Activated CD8-positive, alpha-beta T cell treated with anti-CD3 and anti-CD28 coated beads, Interleukin-2, amount 10 ng/mL, durations not matched to agents 7 days and 5 days (primary cell): ENCODE measurements at regions not wholly inside any gene's neighbourhood (a gene's known extent, or its start where the extent isn't known, plus 50 kb on each side); places are given as distances from the start of the nearest gene placed in this dataset.

Experiments used
- ATAC-seq: fragments of 150-1000 bp; cut with Tn5 transposase; one replicate; pipeline ENCODE4 v1.10.0; 2021; ENCODE audit warnings: moderate library complexity
- CTCF ChIA-PET: fragments of 350-600 bp; sonication (Branson Sonifier 250); formaldehyde crosslinking; loops from one replicate; lab custom pipeline; 2021; ENCODE audit warnings: antibody characterized with exemption; lab: Charles Lee
- POLR2A ChIA-PET: fragments of 350-600 bp; sonication (Branson Sonifier 250); formaldehyde crosslinking; loops from one replicate; lab custom pipeline; 2021; ENCODE audit warnings: antibody characterized with exemption; lab: Charles Lee
- DNase-seq: peaks from one replicate; pipeline ENCODE4 v3.0.0-alpha.2; 2020
- H3K27ac Mint-ChIP-seq: one replicate; pipeline ENCODE4 v1.8.0; 2021; ENCODE audit warnings: mild to moderate bottlenecking, mixed read lengths
- H3K27me3 Mint-ChIP-seq: one replicate; pipeline ENCODE4 v1.8.0; 2021; ENCODE audit warnings: low read depth, mixed read lengths
- H3K36me3 Mint-ChIP-seq: one replicate; pipeline ENCODE4 v1.8.0; 2021; ENCODE audit warnings: low read depth, mixed read lengths
- H3K4me1 Mint-ChIP-seq: one replicate; pipeline ENCODE4 v1.8.0; 2021; ENCODE audit warnings: low read depth, mixed read lengths
- H3K4me3 Mint-ChIP-seq: one replicate; pipeline ENCODE4 v1.8.0; 2021; ENCODE audit warnings: mild to moderate bottlenecking, mixed read lengths
- H3K9me3 Mint-ChIP-seq: one replicate; pipeline ENCODE4 v1.8.0; 2022; ENCODE audit warnings: mixed read lengths; ENCODE audit not compliant: insufficient read depth

DNA sequence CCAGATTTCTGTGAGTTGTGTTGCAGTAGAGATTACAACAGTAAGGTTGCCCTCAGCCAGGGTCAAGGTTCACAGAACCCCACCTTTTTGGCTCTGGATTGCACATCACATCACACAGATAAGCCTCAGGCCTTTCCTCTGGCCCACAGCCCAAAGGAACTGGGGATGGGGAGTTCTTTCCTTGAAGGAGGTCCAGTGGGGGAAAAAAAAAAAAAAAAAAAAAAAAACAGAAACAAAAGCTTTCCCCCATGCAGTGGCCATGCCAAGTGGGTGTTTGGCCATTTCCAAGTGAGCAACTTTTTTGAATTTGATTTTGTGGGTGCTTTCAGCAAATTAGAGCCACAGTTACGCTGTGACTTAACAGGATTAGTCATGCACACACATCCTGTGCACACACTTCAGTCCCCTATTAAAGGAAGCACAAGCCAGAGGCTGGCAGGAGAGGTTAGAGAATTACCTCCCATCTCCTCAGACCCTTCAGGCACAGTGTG is 79.3 kb upstream of the NANOS1 start:
- Mint-ChIP-seq H3K27ac (no peak overlapping the region), H3K27me3 (peaks cover 24% of the 10 kb centered on the region), H3K9me3 (no peaks in the 10 kb centered on the region), H3K4me3 (no peak overlapping the region), H3K4me1 (peaks cover 9% of the 10 kb centered on the region), H3K36me3 (no peaks in the 10 kb centered on the region)
- ChIA-PET CTCF (no interaction called here), POLR2A (no interaction called here)
- DNase-seq: no peak
- no peak for ATAC-seq

DNA sequence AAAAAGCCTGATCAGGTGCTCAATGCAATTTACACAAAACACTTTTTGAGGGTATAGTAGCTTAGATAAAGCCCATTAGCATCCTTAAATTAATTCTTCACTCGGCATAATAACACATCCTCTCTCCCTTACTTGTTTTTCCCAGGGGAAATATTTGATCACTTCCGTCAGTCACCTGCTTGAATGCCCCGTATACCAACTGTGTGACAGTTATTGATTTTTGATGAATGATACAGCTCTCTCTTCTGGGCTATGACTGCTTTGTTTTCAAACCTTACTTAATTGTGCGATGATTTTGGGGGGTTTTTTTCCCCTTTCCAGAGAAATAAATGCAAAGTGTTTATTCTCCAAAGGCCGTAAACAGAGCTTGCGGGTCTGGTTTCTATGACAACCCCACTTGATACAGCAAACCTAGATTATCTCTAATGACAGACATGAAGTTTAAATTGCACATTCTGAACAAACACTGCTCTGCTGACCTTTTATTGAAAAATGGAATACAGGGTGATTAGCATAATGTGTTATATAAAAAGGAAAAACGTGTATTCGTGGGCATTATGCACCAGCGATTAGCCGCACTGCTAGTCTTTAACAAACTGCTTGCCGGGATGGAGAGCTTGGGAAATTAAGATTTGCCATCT is 78.4 kb upstream of the NANOS1 start:
- DNase-seq (no peak), ATAC-seq (no peak)
- POLR2A ChIA-PET: no interaction called here
- no peaks in the 10 kb centered on the region for H3K9me3 Mint-ChIP-seq
- no peak overlapping the region for H3K27ac Mint-ChIP-seq
- CTCF ChIA-PET: no interaction called here
- H3K4me3 Mint-ChIP-seq: no peak overlapping the region
- H3K27me3 Mint-ChIP-seq: peaks cover 19% of the 10 kb centered on the region
- H3K36me3 Mint-ChIP-seq: no peaks in the 10 kb centered on the region
- H3K4me1 Mint-ChIP-seq: peaks cover 9% of the 10 kb centered on the region

- H3K4me3 Mint-ChIP-seq: no peak overlapping the region
- no peak for DNase-seq
- ChIA-PET POLR2A (no interaction called here), CTCF (no interaction called here)
- H3K36me3 Mint-ChIP-seq: no peaks in the 10 kb centered on the region
- H3K27me3 Mint-ChIP-seq: peaks cover 17% of the 10 kb centered on the region
- no peak overlapping the region for H3K27ac Mint-ChIP-seq
- H3K4me1 Mint-ChIP-seq: peaks cover 9% of the 10 kb centered on the region
- ATAC-seq: no peak
- H3K9me3 Mint-ChIP-seq: no peaks in the 10 kb centered on the region
Observed at GRCh38 chr10:118952493-118953295, 76.8 kb upstream of the NANOS1 start.

GRCh38 chr10:118953598-118954393 is 75.7 kb upstream of the NANOS1 start:
- no peak for DNase-seq
- CTCF ChIA-PET: no interaction called here
- H3K27ac Mint-ChIP-seq: no peak overlapping the region
- peaks cover 17% of the 10 kb centered on the region for H3K27me3 Mint-ChIP-seq
- no peak for ATAC-seq
- H3K4me3 Mint-ChIP-seq: no peak overlapping the region
- no peaks in the 10 kb centered on the region for H3K9me3 Mint-ChIP-seq
- H3K36me3 Mint-ChIP-seq: no peaks in the 10 kb centered on the region
- POLR2A ChIA-PET: no interaction called here
- H3K4me1 Mint-ChIP-seq: peaks cover 9% of the 10 kb centered on the region

DNA sequence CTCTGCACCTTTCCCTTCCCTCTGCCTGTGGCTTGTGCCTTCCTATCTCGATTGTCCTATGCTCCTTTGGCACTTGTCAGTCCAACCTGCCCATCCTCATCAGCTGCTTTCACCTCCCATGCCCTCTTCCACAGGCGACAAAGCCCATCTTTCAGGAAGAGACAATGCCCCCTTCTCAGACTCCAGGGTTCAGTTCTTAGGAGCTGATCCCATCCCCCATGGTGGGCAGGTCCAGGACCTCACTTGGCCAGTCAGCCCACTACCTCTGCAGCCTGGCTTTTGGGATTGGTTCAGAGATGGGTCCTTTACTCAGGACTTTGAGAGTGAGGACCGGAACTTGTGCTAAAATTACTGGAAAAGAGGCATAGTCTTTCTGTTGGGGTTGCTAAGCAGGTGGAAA is 74.0 kb upstream of the NANOS1 start:
- Mint-ChIP-seq H3K36me3 (no peaks in the 10 kb centered on the region), H3K27me3 (peaks cover 17% of the 10 kb centered on the region), H3K4me3 (no peak overlapping the region), H3K4me1 (peaks cover 3% of the 10 kb centered on the region), H3K27ac (no peak overlapping the region), H3K9me3 (no peaks in the 10 kb centered on the region)
- CTCF ChIA-PET: no interaction called here
- POLR2A ChIA-PET: no interaction called here
- DNase-seq (peak; percentile 17), ATAC-seq (no peak)

DNA sequence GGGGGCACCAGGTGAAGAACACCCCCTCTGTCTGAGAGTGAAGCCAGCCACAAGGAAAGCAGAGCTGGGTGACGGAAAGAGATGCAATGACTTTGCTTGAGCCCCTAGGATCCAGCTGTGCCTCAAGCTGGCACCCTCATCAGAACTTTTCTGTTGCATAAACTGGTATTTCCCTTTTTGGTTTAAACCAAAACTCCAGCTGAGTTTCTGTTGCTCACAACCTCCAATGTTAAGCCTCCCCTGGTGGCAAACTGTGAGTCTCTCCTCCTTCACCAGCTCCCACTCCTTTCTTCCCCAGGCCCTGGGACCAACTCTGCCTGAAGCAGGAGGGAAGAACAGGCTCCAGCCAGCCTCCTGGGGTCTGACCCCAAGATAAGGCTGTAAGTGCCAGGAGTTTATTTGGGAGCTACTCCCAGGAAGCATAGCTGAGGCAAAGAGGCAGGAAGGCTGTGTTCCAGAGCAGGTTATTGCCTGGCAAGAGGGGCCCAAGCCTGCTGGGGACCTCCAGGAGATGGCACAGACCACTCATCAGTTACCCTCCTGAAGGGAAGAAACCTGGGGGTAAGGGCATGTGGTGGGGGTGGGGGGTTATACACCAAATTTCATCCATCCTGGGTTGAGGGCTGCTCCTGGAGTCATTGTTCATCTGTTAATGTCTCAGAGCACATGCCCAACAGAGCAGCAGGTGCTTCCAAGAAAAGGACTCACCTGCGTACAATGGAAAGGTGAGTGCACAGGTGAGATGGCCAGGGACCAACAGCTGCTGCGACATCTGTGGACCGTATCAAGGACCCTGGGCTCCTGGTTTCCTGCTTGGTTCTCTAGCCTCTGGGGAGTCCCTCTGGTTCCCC is 73.3 kb upstream of the NANOS1 start:
- no peak for ATAC-seq

GRCh38 chr10:118956802-118957442 is 72.6 kb upstream of the NANOS1 start:
- no peak for DNase-seq
- Mint-ChIP-seq H3K27me3 (peaks cover 18% of the 10 kb centered on the region), H3K27ac (no peak overlapping the region), H3K9me3 (no peaks in the 10 kb centered on the region), H3K4me3 (no peak overlapping the region), H3K36me3 (no peaks in the 10 kb centered on the region), H3K4me1 (peaks cover 2% of the 10 kb centered on the region)
- ATAC-seq: no peak
- CTCF ChIA-PET: no interaction called here
- POLR2A ChIA-PET: no interaction called here

More for the DNA sequence above, 73.3 kb upstream of the NANOS1 start:
- H3K36me3 Mint-ChIP-seq: no peaks in the 10 kb centered on the region
- no peaks in the 10 kb centered on the region for H3K9me3 Mint-ChIP-seq
- H3K4me1 Mint-ChIP-seq: peaks cover 2% of the 10 kb centered on the region
- no peak overlapping the region for H3K4me3 Mint-ChIP-seq
- peaks cover 17% of the 10 kb centered on the region for H3K27me3 Mint-ChIP-seq
- H3K27ac Mint-ChIP-seq: no peak overlapping the region
- DNase-seq: no peak
- ChIA-PET POLR2A (no interaction called here), CTCF (no interaction called here)

DNA sequence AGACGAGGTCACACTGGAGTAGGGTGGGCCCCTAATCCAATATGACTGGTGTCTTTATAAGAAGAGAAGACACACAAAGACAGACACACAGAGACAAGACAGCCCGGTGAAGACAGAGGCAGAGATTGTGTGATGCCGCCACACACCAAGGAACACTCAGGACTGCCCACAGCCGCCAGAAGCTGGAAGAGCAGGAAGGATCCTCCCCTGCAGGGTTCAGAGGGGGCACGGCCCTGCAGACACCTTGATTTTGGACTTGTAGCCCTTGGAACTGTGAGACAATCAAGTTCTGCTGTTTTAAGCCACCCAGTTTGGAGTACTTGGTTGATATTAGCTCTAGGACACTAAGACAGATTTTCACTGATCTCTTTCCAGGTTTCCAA is 72.1 kb upstream of the NANOS1 start:
- Mint-ChIP-seq H3K4me3 (no peak overlapping the region), H3K27ac (no peak overlapping the region), H3K9me3 (no peaks in the 10 kb centered on the region), H3K27me3 (peaks cover 16% of the 10 kb centered on the region), H3K4me1 (peaks cover 2% of the 10 kb centered on the region), H3K36me3 (no peaks in the 10 kb centered on the region)
- DNase-seq (no peak), ATAC-seq (no peak)
- CTCF ChIA-PET: no interaction called here
- POLR2A ChIA-PET: no interaction called here

DNA sequence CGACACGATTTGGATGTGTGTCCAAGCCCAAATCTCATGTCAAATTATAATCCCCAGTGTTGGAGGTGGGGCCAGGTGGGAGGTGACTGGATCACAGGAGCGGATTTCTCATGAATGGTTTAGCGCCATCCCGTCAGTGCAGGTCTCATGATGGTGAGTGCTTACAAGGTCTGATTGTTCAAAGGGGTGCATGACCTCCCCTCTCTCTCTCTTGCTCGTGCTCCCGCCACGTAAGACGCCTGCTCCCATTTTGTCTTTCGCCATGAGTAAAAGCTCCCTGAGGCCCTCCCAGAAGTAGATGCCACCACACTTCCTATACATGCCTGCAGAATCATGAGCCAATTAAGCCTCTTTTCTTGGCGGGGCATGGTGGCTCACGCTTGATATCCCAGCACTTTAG is 71.5 kb upstream of the NANOS1 start:
- no peaks in the 10 kb centered on the region for H3K36me3 Mint-ChIP-seq
- ChIA-PET POLR2A (no interaction called here), CTCF (no interaction called here)
- H3K4me1 Mint-ChIP-seq: peaks cover 2% of the 10 kb centered on the region
- ATAC-seq (no peak), DNase-seq (no peak)
- H3K9me3 Mint-ChIP-seq: no peaks in the 10 kb centered on the region
- no peak overlapping the region for H3K4me3 Mint-ChIP-seq
- H3K27ac Mint-ChIP-seq: no peak overlapping the region
- peaks cover 16% of the 10 kb centered on the region for H3K27me3 Mint-ChIP-seq

- H3K27ac Mint-ChIP-seq: no peak overlapping the region
- ChIA-PET CTCF (no interaction called here), POLR2A (no interaction called here)
- no peaks in the 10 kb centered on the region for H3K36me3 Mint-ChIP-seq
- DNase-seq: no peak
- no peak for ATAC-seq
- peaks cover 2% of the 10 kb centered on the region for H3K4me1 Mint-ChIP-seq
- H3K27me3 Mint-ChIP-seq: peaks cover 15% of the 10 kb centered on the region
- H3K9me3 Mint-ChIP-seq: no peaks in the 10 kb centered on the region
- no peak overlapping the region for H3K4me3 Mint-ChIP-seq
Observed at GRCh38 chr10:118958559-118958958, 71.0 kb upstream of the NANOS1 start.
